ENCODE measurements at regions not wholly inside any gene's neighbourhood (a gene's known extent, or its start where the extent isn't known, plus 50 kb on each side); places are given as distances from the start of the nearest gene placed in this dataset.
A peak's percentile ranks its signal among the peaks of the same experiment; 100 is the strongest.

DNA sequence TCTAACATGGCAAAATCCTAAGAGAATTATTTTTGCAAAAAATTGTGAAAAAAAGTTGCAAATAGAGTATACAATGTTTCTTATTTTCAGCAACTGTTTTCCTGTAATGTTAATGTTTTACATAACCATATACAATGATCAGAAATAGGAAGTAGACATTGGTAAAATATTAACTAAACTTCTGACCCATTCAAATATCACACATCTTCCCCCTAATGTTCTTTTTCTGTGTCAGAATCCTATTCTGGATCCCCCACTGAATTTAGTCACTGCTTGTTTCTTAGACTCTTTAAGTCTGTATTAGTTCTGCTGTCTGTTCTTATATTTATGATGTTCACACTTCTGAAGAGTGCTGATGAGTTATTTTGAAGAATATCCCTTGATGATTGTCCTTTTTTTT, 62.0 kb downstream of the HFE start:
- DNase-seq = no peak

DNA sequence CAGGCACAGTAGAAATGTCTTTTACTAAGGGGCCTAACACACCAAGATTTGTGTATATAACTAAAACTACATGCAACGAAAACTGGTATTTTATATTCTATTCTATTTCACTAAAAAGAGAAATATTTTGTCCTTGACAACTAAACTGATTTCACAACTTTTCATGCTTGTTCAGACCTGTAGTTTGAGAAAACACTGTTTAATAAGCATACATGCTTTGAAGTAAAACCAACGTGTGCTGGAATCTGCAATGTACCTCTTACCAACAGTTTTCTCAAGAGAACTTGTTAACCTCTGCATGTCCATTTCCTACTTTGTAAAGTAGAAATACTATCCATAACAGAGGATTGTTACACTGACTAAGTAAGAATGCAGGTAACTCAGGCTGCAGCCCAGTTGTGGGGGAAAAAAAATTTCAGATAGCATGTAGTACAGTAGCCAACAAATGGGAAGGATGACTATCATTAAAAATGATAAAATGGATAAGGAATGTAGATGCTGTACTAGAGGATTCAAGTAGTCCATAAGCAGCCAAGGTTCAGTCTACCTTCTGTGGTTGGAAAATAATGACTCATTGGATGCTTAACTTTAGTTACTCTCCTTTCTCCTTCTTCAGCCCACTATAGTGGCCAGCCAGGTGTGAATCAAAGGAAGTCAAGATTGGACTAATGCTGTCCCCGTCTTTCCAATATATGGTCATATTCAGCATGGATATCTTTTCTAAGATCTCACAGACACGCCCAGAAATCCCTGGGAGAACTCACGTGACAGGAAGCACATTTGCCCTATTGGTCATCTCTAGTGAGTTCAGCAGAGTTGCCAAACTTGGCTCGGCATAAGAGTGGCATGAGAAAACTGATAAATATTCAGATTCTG, 65.2 kb downstream of the HFE start:
- DNase-seq = no peak

DNA sequence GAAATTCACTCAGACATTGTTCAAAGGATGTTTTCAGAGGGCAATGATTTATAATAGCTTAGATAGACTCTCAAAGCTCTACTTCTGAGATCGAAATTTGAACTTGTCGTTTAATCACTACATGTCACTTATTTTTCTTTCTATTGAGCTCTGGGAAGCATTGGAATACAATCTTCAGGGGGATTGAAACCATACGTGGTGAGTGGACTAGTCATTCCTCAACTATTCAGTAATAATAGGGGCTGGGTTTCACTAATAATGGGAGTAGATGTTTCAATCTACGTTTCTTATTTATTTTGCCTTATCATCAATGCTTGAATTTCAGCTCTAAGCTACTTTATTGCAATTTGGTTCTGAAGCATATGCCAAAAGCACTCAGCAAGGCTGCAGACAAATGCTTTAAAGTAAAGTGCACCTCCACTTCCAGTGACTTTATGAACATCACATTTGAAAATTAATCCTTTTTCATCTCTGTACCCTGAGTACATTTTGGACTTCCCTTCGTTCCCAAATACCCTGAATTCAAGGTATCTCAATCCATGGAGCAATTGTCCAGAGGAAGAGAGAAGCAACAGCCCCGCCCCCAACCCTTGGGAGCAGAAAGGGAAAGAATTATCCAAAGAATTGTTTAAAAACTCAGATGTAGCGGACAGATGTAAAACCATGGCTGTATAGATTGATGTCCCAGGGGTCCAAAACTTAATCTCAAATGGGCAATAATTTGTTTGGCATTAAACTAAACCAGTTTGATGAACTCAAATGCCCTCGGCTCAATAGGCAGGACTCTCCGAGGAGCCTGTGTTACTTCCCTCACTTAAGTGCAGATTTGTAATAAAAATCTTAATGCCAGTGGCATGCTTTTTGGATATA, 68.1 kb downstream of the HFE start:
- no peak for DNase-seq

DNA sequence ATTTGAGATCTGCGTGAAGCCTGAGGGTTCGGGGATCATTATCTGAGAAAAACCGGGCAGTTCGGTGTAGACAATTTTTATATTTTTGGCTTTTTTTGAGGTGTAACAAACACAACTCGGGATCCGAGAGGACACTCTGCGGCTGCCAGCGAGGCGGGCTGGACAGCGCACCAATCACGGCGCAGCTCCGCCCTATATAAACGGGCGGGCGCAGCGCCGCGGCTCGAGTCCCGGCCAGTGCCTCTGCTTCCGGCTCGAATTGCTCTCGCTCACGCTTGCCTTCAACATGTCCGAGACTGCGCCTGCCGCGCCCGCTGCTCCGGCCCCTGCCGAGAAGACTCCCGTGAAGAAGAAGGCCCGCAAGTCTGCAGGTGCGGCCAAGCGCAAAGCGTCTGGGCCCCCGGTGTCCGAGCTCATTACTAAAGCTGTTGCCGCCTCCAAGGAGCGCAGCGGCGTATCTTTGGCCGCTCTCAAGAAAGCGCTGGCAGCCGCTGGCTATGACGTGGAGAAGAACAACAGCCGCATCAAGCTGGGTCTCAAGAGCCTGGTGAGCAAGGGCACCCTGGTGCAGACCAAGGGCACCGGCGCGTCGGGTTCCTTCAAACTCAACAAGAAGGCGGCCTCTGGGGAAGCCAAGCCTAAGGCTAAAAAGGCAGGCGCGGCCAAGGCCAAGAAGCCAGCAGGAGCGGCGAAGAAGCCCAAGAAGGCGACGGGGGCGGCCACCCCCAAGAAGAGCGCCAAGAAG, 69.0 kb downstream of the HFE start:
- peak; percentile 82 for DNase-seq

DNA sequence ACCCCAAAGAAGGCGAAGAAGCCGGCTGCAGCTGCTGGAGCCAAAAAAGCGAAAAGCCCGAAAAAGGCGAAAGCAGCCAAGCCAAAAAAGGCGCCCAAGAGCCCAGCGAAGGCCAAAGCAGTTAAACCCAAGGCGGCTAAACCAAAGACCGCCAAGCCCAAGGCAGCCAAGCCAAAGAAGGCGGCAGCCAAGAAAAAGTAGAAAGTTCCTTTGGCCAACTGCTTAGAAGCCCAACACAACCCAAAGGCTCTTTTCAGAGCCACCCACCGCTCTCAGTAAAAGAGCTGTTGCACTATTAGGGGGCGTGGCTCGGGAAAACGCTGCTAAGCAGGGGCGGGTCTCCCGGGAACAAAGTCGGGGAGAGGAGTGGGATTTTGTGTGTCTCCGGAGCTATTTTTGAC, 69.6 kb downstream of the HFE start:
- peak; percentile 60 for DNase-seq

DNA sequence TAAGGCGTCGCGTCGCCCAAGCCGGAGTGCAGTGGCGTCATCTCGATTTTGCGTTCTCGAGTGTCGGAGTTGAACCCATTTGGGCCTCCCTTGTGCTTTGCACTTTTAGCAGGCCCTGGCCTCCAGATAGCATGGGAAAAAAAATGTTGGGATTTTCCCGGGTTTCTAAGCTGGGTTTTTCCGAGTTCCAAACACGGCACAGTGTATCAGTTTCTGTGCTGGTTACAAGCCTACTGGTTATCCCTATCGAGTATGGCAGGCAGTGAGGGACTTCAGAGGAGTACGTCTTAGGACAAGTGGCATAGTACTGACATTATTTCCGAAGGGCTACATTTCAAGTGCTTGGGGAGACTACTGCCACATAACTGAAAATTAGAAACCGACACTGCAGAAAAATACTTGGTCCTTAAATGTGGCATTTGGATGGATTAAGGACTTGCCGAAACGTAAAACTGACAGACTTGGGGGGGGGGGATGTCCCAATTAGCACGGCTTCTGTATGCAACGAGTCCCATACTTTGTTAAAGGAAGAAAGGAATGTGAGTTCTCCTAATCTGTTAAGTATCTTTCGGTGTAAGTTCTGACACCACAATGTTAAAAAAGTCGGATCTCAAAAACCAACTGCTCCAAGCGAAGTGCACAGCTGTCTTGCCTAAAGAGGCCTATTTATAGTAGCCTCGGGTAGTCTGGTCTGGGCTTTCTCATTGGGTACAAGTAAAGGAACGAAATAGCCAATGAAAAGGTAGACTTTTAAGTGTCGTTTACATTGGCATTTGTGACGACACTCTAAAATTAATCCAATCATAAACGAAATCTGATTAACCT, 70.2 kb downstream of the HFE start:
- DNase-seq = peak; percentile 97

DNA sequence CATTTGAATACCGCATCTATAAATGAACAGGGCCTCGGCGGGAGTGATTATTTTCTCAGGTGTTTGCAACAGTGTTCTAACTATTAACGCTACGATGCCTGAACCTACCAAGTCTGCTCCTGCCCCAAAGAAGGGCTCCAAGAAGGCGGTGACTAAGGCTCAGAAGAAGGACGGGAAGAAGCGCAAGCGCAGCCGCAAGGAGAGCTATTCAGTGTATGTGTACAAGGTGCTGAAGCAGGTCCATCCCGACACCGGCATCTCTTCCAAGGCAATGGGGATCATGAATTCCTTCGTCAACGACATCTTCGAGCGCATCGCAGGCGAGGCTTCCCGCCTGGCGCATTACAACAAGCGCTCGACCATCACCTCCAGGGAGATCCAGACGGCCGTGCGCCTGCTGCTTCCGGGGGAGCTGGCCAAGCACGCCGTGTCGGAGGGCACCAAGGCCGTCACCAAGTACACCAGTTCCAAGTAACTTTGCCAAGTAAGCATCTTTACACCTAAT, 70.9 kb downstream of the HFE start:
- no peak for DNase-seq

DNA sequence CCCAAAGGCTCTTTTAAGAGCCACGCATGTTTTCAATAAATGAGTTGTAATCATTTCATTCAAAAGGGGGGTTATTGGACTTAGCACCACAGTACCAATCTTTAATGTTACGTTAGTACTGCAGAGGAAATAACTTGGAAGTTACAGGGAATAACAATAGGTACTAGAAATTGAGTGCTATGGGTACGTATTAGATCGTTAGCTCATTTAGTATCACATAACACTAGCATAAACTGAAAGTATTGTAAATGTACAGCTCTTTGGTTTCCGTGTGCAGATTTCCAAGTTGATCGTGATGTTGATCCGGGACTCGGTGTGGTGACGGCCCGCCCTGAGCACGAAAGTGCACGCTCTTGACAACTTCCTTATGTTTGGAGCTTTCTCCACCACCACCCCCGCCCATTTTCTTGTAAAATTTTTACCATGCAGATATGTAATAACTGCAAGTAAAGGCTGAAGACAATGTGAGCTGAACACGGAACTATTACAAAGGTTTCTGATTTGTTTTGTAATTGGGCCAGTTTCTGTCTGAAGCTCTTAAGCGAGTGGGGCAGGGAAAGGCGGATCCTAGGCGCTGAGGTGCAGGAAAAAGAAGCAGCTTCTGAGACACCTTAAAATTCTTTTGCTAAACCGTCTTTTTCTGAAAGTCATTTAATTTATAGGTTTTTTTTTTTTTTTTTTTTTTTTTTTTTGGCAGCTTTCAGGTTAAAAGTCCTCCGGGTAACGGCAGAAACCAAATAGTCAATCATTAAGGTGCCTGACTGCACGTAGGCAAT, 71.5 kb downstream of the HFE start:
- no peak for DNase-seq

DNA sequence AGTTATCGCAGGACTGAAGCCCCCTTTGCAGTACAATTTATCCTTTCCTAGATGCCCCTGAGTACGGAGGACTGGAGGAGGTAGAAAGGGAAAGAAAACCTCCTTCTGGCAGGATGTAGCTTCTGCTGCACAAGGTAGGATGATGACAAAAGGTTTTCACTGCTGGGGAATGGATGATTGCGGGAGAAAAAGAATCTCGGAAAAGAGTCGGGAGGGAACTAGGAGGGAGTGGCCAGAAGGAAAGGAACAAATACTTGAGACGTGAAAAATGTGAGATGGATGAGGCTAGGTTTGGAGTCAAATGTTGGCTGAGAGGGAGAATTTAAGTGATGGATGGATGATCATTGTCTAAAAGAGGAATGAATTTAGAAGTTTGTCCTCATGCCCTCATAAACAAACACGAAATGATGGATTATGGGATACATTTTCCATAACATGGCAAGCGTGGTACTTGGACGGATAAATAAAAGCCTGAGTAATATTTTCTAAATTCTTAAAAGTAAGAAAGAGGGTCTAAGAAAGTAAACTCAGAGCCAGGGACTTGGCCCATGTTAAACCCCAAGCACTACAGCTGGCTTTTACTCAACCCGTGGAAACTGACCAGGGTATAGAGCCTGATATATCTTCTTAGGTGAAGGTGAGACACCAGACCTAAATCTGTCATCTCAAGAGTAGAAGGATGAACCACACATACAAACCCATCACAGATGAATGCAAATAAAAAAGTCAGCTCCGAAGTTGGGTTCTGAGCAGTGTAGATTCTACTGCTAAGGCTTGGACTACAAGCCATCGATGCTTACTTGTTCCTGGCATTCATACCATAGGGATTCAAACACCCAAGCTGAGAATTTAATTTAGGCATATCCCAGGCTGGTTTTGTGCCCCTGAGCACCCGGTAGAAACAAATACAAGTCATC, 72.4 kb downstream of the HFE start:
- no peak for DNase-seq

DNA sequence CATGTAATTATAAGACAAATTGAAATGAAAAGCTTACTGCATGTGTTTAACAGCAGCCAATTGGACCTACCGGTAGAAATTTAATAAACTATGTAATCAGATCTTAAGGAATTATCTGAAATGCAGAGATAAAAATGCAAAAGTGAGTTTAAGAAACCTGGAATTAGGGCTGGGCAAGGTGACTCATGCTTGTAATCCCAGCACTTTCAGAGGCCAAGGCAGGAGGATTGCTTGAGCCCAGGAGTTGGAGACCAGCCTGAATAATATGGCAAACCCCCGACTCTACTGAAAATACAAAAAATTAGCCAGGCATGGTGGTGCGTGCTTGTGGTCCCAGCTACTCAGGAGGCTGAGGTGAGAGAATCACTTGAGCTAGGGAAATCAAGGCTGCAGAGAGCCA, 74.1 kb downstream of the HFE start:
- no peak for DNase-seq

DNA sequence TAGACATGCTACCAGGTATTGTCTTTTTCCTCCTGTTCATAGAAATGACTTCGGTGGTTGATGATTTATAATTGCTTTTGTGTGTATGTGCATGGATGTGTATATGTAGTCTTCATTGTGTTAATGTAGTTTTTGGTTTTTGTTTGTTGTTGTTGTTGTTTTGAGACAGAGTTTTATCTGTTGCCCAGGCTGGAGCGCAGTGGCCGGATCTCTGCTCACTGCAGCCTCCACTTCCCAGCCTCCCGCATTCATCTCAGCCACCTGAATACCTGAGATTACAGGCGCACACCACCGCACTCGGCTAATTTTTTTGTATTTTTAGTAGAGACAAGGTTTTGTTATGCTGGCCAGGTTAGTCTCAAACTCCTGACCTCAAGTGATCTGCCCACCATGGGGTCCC, 75.2 kb downstream of the HFE start:
- no peak for DNase-seq

DNA sequence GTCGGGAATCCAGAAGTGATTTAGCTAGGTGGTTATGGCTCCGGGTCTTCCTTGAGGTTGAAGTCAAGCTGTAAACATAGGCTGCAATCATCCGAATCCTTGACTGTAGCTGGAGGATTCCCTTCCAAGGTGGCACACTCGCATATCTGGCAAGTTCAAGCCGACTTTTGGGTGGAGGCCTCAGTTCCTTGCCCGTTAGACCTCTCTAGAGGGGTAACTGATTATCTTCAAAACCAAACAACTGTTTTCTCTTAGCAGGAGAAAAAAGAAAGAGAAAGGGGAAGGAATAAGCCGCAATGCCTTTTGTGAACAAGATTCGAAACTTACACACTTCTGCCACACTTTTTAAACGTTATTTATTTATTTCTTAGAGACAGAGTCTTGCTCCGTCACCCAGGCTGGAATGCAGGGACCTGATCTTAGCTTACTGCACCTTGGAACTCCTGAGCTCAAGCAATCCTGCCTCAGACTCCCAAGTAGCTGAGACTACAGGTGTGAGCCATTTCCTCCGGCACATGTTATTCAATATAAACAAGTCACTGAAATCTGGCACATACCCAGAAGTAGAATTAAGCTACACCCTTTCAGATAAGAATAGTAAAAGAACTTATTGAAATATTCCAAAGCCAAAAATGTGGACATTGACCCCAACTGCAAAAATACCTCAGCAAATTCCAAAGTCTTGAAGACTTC, 76.3 kb downstream of the HFE start:
- no peak for DNase-seq

DNA sequence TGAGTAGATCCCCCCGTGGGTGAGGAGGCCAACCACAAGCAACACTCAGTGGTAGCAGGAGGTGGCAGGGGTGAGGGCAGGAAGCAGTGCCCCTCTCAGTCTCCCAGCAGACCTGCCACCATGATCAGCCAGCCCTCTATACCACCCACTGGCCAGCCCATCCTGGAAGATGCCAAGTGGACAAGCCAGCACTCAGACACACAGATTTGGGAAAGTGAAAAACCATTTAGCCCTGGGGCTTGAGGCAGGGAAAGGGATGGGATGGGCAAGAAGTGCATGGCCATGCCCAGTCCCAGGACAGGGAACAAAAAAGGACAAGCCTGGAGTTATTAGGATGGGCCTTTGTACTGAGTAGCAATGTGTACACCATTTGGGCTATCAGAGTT, 76.9 kb downstream of the HFE start:
- DNase-seq = no peak

DNA sequence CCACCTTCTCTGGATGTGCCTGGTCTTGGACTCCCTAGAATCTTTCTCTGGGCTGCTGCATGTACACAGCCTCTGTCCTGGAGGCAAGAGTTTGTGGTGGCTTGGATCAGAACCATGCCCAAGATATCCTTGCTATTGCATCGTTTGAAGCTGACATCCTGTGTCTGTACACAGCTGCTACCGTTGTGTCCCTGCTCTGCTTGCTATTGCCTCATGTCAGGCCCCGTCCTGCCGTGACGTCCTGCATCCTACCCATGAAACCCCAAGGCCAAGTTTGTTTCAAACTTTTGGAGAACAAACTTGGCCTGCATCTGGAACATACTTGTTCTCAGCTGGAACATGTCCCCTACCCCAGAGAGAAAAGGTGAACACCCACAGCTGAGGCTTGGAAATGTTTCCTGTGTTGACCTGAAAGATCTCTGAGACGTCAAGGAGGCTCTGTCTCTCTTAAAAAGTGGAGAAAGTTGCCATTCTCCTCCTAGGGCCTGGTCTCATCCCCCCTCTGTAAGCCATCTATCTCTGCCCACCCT, 78.1 kb downstream of the HFE start:
- DNase-seq = no peak

DNA sequence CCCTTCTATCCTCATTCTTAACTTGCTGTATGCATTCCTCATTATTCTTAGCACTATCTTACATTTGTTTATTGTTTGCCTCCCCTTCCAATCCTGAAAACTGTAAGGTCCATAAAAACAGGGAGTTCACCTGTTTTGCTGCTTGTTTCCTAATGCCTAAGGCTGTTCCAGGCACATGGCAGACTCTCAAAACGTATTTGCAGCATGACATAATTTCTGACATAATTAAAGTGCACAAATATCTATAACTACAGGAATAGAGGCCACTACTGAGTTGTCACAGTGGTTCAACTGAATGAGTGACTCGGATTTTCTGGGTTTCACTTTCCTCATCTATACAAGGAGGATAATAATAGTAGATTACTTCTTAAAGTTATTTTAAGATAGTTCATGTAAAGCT, 83.0 kb downstream of the HFE start:
- no peak for DNase-seq

DNA sequence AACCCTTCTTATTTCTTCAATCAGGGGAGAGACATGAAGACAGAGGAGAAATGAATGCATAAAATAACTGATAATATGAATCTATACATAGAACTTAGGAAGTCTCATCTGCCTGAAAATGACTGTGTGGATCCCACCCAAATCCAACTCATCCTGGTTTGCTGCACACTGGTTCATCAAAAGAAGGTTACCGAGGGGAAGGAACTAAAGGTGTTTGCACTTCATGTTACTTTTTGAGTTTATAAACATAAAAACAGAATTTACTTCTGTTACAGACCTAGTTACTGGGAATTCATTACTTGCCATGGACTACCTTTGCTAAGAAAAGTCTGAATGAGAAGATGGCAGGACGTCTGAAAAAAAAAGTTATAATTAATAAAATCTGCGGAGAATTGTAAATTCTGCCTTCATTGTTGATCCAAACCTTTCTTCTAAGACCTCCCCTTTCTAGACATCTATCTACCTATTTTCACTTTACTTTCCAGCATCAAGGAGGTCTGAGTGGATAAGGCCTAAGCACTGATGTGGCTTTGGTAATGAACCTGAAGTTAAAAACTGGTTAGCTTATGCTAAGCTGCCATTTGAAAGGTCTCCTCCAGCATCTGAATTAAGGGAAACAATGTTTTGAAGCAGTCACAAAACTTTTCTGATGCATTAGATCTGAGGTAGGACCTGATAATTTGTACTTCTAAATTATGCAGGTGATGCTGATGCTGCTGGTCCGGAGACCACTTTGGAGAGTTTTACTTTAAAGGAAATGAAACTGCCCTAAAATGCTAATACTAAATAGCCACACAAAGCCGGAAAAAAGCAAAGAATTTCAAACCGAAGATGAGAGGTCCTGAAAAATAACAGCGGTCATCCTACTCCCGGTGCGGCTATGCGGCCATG, 84.0 kb downstream of the HFE start:
- DNase-seq = no peak

DNA sequence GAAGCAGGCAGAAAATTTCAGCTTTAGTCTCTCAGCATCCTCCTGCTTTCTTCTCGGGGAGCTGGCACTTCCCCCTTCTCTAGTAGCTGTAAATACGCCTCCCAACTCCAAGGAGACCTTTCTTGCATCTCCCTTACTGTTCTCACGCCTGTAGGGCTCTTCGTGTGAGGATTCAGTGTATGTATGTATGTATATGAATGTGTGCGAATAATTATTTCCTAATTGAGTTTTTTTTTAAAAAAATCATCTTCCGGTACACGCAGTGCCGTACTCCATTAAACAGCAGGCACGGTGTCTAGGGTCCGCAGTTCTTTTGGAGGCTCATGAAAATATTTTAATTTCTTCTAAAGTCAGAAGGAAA, 85.4 kb downstream of the HFE start:
- DNase-seq = no peak

DNA sequence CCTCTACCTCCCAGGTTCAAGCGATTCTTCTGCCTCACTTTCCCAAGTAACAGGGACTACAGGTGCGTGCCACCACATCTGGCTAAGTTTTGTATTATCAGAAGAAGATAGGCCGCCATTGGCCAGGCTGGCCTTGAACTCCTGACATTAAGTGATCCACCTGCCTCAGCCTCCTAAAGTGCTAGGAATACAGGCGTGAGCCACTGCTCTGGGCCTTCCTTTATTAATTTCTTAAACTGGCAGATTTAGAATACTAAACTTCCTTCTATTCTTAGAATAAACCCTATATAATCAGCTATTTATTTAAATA, 86.6 kb downstream of the HFE start:
- DNase-seq = no peak

DNA sequence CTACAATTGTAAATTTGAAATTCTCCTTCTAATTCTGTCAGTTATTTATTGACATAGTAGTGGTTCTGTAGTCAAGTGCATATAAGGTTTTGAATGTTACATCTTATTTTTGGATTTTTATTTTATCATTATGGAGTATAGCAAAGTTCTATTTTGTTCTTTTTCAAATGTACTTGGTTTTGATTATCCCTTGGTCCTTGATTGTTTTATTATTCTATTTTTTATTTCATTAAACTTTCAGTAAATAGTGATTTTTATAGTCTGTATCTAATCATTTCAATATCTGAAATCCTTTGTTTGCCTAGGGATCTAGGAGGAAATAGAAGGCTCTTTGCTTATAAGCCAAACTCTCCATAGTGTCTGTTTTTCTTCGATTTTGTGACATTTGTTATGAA, 87.8 kb downstream of the HFE start:
- no peak for DNase-seq
